ENCODE measurements at regions not wholly inside any gene's neighbourhood (a gene's known extent, or its start where the extent isn't known, plus 50 kb on each side); places are given as distances from the start of the nearest gene placed in this dataset.

DNA sequence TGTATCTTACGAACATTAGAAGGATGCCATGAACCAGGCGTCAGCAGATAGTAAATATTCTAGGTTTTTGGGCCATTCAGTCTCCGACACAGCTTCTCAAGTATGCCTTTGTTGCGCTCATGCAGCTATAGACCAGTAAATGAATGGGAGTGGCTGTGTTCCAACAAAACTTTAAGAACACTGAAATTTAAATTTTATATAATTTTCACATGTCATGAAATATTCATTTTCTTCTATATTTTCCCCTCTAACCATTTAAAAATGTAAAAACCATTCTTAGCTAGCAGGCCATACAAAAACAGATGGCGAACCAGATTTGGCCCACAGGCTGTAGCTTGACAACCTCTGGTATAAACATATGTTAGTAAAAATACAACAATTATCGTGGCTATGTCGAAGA is 151.8 kb upstream of the KIT start:
- H3K4me3 ChIP-seq (ENCODE audit: low read depth, low read length), result no peak overlapping the region
- TF ChIP-seq, protein P1, sequence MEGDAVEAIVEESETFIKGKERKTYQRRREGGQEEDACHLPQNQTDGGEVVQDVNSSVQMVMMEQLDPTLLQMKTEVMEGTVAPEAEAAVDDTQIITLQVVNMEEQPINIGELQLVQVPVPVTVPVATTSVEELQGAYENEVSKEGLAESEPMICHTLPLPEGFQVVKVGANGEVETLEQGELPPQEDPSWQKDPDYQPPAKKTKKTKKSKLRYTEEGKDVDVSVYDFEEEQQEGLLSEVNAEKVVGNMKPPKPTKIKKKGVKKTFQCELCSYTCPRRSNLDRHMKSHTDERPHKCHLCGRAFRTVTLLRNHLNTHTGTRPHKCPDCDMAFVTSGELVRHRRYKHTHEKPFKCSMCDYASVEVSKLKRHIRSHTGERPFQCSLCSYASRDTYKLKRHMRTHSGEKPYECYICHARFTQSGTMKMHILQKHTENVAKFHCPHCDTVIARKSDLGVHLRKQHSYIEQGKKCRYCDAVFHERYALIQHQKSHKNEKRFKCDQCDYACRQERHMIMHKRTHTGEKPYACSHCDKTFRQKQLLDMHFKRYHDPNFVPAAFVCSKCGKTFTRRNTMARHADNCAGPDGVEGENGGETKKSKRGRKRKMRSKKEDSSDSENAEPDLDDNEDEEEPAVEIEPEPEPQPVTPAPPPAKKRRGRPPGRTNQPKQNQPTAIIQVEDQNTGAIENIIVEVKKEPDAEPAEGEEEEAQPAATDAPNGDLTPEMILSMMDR (IDR thresholded peaks at IDR 0.05; ENCODE audit: low read depth, low read length), result no peak

DNA sequence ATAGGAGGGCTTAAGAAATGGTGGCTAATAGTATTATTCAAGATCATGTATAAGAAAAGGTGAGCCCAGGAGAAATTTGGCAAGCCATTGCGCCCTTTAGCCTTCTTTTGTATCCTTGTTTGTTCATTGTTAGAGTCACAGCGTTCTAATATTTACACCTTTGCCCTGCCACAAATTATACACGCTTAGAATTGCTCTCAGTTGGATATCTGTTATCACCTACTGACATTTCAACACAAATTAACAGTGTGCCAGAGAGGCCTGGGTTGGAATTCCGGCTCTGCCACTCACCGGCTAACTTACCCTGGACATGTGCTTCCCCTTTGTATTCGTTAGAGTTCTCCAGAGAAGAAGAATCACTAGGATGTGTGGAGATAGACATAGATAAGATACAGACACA is 148.7 kb upstream of the KIT start:
- TF ChIP-seq, protein P1 (IDR thresholded peaks at IDR 0.05; ENCODE audit: low read depth, low read length), result no peak
- no peak overlapping the region for H3K4me3 ChIP-seq (ENCODE audit: low read depth, low read length)

DNA sequence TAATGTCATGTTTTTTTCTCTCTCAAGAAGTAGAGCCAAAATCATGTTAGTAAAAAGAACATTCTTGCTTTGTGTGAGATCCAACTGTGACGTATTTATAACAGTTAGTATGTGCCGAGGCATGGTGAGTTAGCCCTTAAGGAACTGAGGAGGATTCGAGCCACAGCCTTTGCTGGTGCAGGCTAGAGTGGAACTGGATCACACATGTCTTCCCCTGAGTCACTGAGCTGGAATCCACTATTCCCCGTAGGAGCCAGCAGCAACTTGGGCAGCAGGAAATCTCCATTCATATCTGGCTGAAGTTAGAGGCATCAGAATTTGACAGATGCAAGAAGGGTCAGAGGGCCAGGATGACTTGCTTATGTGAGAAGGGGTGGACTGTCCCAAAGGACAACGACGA is 144.6 kb upstream of the KIT start:
- TF ChIP-seq, protein P1 (IDR thresholded peaks at IDR 0.05; ENCODE audit: low read depth, low read length), result no peak

DNA sequence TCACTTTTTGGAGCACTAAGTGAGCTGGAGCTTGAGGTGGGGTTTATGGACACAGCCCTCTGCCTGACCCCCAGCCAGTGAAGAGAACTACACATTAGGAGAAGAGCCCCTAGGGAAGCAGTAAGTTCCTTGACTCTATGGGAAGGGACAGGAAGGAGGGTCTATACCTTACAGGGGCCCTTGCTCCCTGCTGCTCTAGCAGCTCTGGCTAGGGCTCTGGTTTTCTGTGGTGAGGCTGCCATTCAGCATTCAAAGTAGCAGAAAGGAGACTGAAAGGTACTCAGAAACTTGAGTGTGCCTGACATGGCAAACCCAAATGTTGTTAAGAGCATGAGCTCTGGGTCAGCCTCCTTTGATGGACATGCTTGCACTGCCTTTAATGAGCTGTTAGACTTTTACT is 144.0 kb upstream of the KIT start:
- TF ChIP-seq, protein P1 (IDR thresholded peaks at IDR 0.05; ENCODE audit: low read depth, low read length), result no peak
- no peak overlapping the region for H3K4me3 ChIP-seq (ENCODE audit: low read depth, low read length)

More for the DNA sequence above, 144.6 kb upstream of the KIT start:
- no peak overlapping the region for H3K4me3 ChIP-seq (ENCODE audit: low read depth, low read length)

DNA sequence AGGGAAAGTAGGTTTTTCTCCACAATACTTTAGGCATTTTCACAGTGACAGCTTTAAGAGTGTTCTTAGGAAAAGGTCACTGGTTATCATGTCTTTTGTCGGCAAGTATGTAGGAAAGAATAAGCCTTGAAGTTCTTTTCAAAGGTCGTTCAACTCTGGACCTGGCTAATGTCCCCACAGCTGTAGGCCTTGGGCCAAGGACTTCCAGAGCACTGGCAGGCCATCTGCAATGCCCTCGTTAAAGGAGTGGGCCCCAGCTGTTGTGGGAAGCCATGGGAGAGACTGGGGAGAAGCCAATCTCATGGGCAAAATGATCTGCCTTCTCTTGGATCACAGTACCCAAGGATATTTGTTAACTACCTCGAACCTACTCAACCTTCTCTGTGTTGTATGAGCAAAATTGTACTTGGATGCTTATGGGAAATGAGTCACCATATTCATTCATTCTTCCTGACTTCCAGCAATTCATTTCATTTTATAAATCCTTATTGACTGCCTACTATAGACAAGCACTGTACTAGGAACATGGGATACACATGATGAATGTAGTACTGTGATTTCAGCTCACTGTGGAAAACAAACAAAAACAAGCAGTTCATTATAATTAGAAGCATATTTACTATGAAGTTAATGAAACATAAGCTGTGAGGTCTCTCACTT is 141.1 kb upstream of the KIT start:
- TF ChIP-seq, protein P1 (IDR thresholded peaks at IDR 0.05; ENCODE audit: low read depth, low read length), result no peak

DNA sequence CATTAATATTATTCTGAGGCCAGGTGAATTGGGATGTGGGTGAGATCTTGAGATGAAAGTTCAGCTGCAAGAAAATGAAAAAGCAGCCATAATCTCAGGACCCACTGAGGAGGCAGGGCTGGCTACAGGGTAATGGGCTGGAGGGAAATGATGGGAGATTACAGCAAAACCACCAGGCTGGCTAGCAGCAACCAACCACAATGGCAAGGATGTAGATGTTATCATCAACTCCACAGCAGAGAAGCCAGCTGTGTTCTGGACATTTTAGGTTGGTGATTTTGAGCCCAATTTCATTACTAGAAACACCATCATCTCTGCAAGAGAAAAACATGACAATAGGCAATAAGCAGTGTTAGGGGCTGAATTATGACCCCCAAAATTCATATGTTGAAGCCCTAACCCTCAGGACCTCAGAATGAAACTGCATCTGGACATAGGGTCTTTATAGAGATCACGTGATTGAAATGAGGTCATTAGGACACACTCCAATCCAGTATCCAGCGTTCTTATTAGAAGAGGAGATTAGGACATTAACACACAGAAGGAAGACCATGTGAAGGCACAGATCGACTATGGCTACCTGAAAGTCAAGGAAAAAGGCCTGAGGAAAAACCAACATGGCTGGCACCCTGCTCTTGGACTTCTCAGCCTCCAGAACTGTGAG is 139.8 kb upstream of the KIT start:
- TF ChIP-seq, protein P1 (IDR thresholded peaks at IDR 0.05; ENCODE audit: low read depth, low read length), result no peak
- H3K4me3 ChIP-seq (ENCODE audit: low read depth, low read length), result no peak overlapping the region

More for the DNA sequence above, 141.1 kb upstream of the KIT start:
- H3K4me3 ChIP-seq (ENCODE audit: low read depth, low read length), result no peak overlapping the region

DNA sequence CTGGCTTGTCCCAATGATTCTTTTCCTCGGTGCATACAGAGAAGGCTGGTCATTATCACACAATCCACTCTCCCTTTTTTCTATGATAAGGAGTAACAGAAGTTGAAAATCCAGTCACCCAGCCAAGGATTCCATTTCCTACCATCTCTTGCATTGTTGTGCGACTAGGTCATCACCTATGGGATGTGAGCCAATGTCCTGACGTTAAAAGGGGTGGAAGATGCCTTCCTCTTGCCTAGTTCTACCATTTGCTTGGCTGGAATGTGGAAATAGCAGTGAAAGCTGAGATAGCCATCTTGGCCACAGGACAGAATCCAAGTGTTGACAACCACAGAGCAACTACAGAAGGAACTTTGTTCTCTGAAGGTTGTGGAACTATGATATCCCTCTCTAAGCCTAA is 132.2 kb upstream of the KIT start:
- TF ChIP-seq, protein P1 (IDR thresholded peaks at IDR 0.05; ENCODE audit: low read depth, low read length), result no peak
- H3K4me3 ChIP-seq (ENCODE audit: low read depth, low read length), result no peak overlapping the region

All from WI38 (cell line).